Gastroesophageal sphincter (tissue), 3 donors: ENCODE measurements at regions not wholly inside any gene's neighbourhood (a gene's known extent, or its start where the extent isn't known, plus 50 kb on each side); places are given as distances from the start of the nearest gene placed in this dataset.

Source experiments
- CTCF ChIP-seq, 4 experiments: fragments of 200-600 bp in 2 of 4; fragments of 450-650 bp in 2 of 4; sonication (generic) in 1 of 4; IDR thresholded peaks; one replicate each; pipeline ENCODE4 v1.5.1; 2017 to 2019; ENCODE audit warnings: antibody characterized with exemption in 4 of 4, mild to moderate bottlenecking in 2 of 4, moderate library complexity in 2 of 4
- EP300 ChIP-seq: sonication (generic); formaldehyde crosslinking; IDR thresholded peaks from one replicate; pipeline ENCODE4 v1.6.1; 2017; ENCODE audit warnings: antibody characterized with exemption, mild to moderate bottlenecking

GRCh38 chr5:167973126-167973525, 318.3 kb upstream of the WWC1 start:
- no peak for TF ChIP-seq CTCF (IDR thresholded peaks at IDR 0.05)
- no peak for TF ChIP-seq EP300
